ENCODE measurements at regions not wholly inside any gene's neighbourhood (a gene's known extent, or its start where the extent isn't known, plus 50 kb on each side); places are given as distances from the start of the nearest gene placed in this dataset.

- no peak overlapping the region for H3K4me3 ChIP-seq
- peaks cover 9% of the 10 kb centered on the region for H3K4me1 ChIP-seq
- H3K27me3 ChIP-seq (ENCODE audit: low read depth), result no peaks in the 10 kb centered on the region
- in situ Hi-C loops (cut with MboI; ENCODE audit: low sequenced_read_pairs), result no loop called here
- no peak for DNase-seq (ENCODE audit: low spot score in 2 of 2)
- H3K36me3 ChIP-seq (replicated peaks), result no peaks in the 10 kb centered on the region
- H3K9me3 ChIP-seq, result peaks cover 10% of the 10 kb centered on the region
Measured at GRCh38 chr2:137801228-137801627, 163.0 kb upstream of the HNMT start.

GRCh38 chr2:137802038-137802437 lies 162.2 kb upstream of the HNMT start:
- no peak overlapping the region for H3K4me3 ChIP-seq
- H3K27me3 ChIP-seq (ENCODE audit: low read depth), result no peaks in the 10 kb centered on the region
- peaks cover 17% of the 10 kb centered on the region for H3K4me1 ChIP-seq
- H3K36me3 ChIP-seq (replicated peaks), result no peaks in the 10 kb centered on the region
- no peak for DNase-seq (ENCODE audit: low spot score in 2 of 2)
- in situ Hi-C loops (cut with MboI; ENCODE audit: low sequenced_read_pairs), result no loop called here
- peaks cover 8% of the 10 kb centered on the region for H3K9me3 ChIP-seq

- no peaks in the 10 kb centered on the region for H3K36me3 ChIP-seq (replicated peaks)
- in situ Hi-C loops (cut with MboI; ENCODE audit: low sequenced_read_pairs), result no loop called here
- H3K4me1 ChIP-seq, result peaks cover 23% of the 10 kb centered on the region
- peaks cover 5% of the 10 kb centered on the region for H3K9me3 ChIP-seq
- no peak overlapping the region for H3K4me3 ChIP-seq
- peak; percentile 52 to 100 for DNase-seq (ENCODE audit: low spot score in 2 of 2)
- no peaks in the 10 kb centered on the region for H3K27me3 ChIP-seq (ENCODE audit: low read depth)
Measured at GRCh38 chr2:137806068-137806805, 158.0 kb upstream of the HNMT start.

GRCh38 chr2:137809252-137809651 lies 155.0 kb upstream of the HNMT start:
- in situ Hi-C loops (cut with MboI; ENCODE audit: low sequenced_read_pairs), result no loop called here
- no peaks in the 10 kb centered on the region for H3K36me3 ChIP-seq (replicated peaks)
- no peak overlapping the region for H3K4me3 ChIP-seq
- peaks cover 34% of the 10 kb centered on the region for H3K4me1 ChIP-seq
- no peaks in the 10 kb centered on the region for H3K9me3 ChIP-seq
- no peaks in the 10 kb centered on the region for H3K27me3 ChIP-seq (ENCODE audit: low read depth)
- no peak for DNase-seq (ENCODE audit: low spot score in 2 of 2)

- DNase-seq (ENCODE audit: low spot score in 2 of 2), result no peak
- Histone ChIP-seq H3K4me3 (no peak overlapping the region), H3K27me3 (ENCODE audit: low read depth) (no peaks in the 10 kb centered on the region), H3K9me3 (no peaks in the 10 kb centered on the region), H3K36me3 (replicated peaks) (no peaks in the 10 kb centered on the region), H3K4me1 (peaks cover 34% of the 10 kb centered on the region)
- in situ Hi-C loops (cut with MboI; ENCODE audit: low sequenced_read_pairs), result no loop called here
Measured at GRCh38 chr2:137809837-137810236, 154.4 kb upstream of the HNMT start.

GRCh38 chr2:137812517-137812916 lies 151.8 kb upstream of the HNMT start:
- Histone ChIP-seq H3K4me1 (peaks cover 23% of the 10 kb centered on the region), H3K4me3 (no peak overlapping the region), H3K9me3 (no peaks in the 10 kb centered on the region), H3K27me3 (ENCODE audit: low read depth) (no peaks in the 10 kb centered on the region), H3K36me3 (replicated peaks) (no peaks in the 10 kb centered on the region)
- no peak for DNase-seq (ENCODE audit: low spot score in 2 of 2)
- in situ Hi-C loops (cut with MboI; ENCODE audit: low sequenced_read_pairs), result no loop called here

- Histone ChIP-seq H3K36me3 (replicated peaks) (no peaks in the 10 kb centered on the region), H3K9me3 (no peaks in the 10 kb centered on the region), H3K4me3 (no peak overlapping the region), H3K4me1 (peaks cover 22% of the 10 kb centered on the region), H3K27me3 (ENCODE audit: low read depth) (no peaks in the 10 kb centered on the region)
- no peak for DNase-seq (ENCODE audit: low spot score in 2 of 2)
- in situ Hi-C loops (cut with MboI; ENCODE audit: low sequenced_read_pairs), result no loop called here
Measured at GRCh38 chr2:137813176-137813575, 151.1 kb upstream of the HNMT start.

- DNase-seq (ENCODE audit: low spot score in 2 of 2), result no peak
- in situ Hi-C loops (cut with MboI; ENCODE audit: low sequenced_read_pairs), result no loop called here
- Histone ChIP-seq H3K4me1 (peaks cover 28% of the 10 kb centered on the region), H3K4me3 (no peak overlapping the region), H3K36me3 (replicated peaks) (no peaks in the 10 kb centered on the region), H3K27me3 (ENCODE audit: low read depth) (no peaks in the 10 kb centered on the region), H3K9me3 (no peaks in the 10 kb centered on the region)
Measured at GRCh38 chr2:137817058-137817457, 147.2 kb upstream of the HNMT start.

GRCh38 chr2:137823196-137823595 lies 141.1 kb upstream of the HNMT start:
- H3K4me3 ChIP-seq, result no peak overlapping the region
- H3K4me1 ChIP-seq, result peaks cover 58% of the 10 kb centered on the region
- H3K36me3 ChIP-seq (replicated peaks), result no peaks in the 10 kb centered on the region
- DNase-seq (ENCODE audit: low spot score in 2 of 2), result peak in 1 of 2 experiments; percentile 49
- no peaks in the 10 kb centered on the region for H3K27me3 ChIP-seq (ENCODE audit: low read depth)
- no peaks in the 10 kb centered on the region for H3K9me3 ChIP-seq
- in situ Hi-C loops (cut with MboI; ENCODE audit: low sequenced_read_pairs), result no loop called here

- in situ Hi-C loops (cut with MboI; ENCODE audit: low sequenced_read_pairs), result no loop called here
Measured at GRCh38 chr2:137824501-137824900, 139.8 kb upstream of the HNMT start.

GRCh38 chr2:137826373-137827372 lies 137.6 kb upstream of the HNMT start:
- no peaks in the 10 kb centered on the region for H3K36me3 ChIP-seq (replicated peaks)
- no peaks in the 10 kb centered on the region for H3K27me3 ChIP-seq (ENCODE audit: low read depth)
- H3K9me3 ChIP-seq, result no peaks in the 10 kb centered on the region
- DNase-seq (ENCODE audit: low spot score in 2 of 2), result no peak
- H3K4me1 ChIP-seq, result peaks cover 66% of the 10 kb centered on the region
- in situ Hi-C loops (cut with MboI; ENCODE audit: low sequenced_read_pairs), result loop anchor here (25.0 kb wide), 3 partner anchors 364 to 1414 kb away; no protein-coding TSS in a partner anchor
- no peak overlapping the region for H3K4me3 ChIP-seq

More at GRCh38 chr2:137824501-137824900, 139.8 kb upstream of the HNMT start:
- Histone ChIP-seq H3K36me3 (replicated peaks) (no peaks in the 10 kb centered on the region), H3K4me1 (peaks cover 67% of the 10 kb centered on the region), H3K27me3 (ENCODE audit: low read depth) (no peaks in the 10 kb centered on the region), H3K4me3 (peak overlapping the region; percentile 12), H3K9me3 (no peaks in the 10 kb centered on the region)
- DNase-seq (ENCODE audit: low spot score in 2 of 2), result peak in 1 of 2 experiments; percentile 97

GRCh38 chr2:137828624-137829023 lies 135.6 kb upstream of the HNMT start:
- DNase-seq (ENCODE audit: low spot score in 2 of 2), result peak; percentile 33 to 72
- H3K27me3 ChIP-seq (ENCODE audit: low read depth), result no peaks in the 10 kb centered on the region
- H3K36me3 ChIP-seq (replicated peaks), result no peaks in the 10 kb centered on the region
- H3K9me3 ChIP-seq, result no peaks in the 10 kb centered on the region
- no peak overlapping the region for H3K4me3 ChIP-seq
- peaks cover 54% of the 10 kb centered on the region for H3K4me1 ChIP-seq
- in situ Hi-C loops (cut with MboI; ENCODE audit: low sequenced_read_pairs), result loop anchor here (25.0 kb wide), 3 partner anchors 366 to 1416 kb away; no protein-coding TSS in a partner anchor

- DNase-seq (ENCODE audit: low spot score in 2 of 2), result peak; percentile 54 to 94
- Histone ChIP-seq H3K9me3 (no peaks in the 10 kb centered on the region), H3K4me1 (peaks cover 48% of the 10 kb centered on the region), H3K4me3 (no peak overlapping the region), H3K27me3 (ENCODE audit: low read depth) (no peaks in the 10 kb centered on the region), H3K36me3 (replicated peaks) (no peaks in the 10 kb centered on the region)
- in situ Hi-C loops (cut with MboI; ENCODE audit: low sequenced_read_pairs), result loop anchor here (25.0 kb wide), 3 partner anchors 367 to 1417 kb away; no protein-coding TSS in a partner anchor
Measured at GRCh38 chr2:137829251-137829650, 135.0 kb upstream of the HNMT start.
